RWPE2 (cell line): ENCODE measurements at regions not wholly inside any gene's neighbourhood (a gene's known extent, or its start where the extent isn't known, plus 50 kb on each side); places are given as distances from the start of the nearest gene placed in this dataset.

Experiments
- ATAC-seq: fragments of 200-7000 bp; cut with Tn5 transposase; 3 replicates; pipeline ENCODE4 v1.9.1; 2021; ENCODE audit warnings: low read depth
- DNase-seq: peaks from one replicate; pipeline ENCODE4 v3.0.0-alpha.2; 2020; ENCODE audit warnings: low spot score
- H3K27ac ChIP-seq: fragments of 450-650 bp; 2 replicates; pipeline ENCODE4 v1.5.1; 2017; ENCODE audit warnings: mild to moderate bottlenecking; ENCODE audit not compliant: poor library complexity, severe bottlenecking
- H3K27me3 ChIP-seq: fragments of 250-450 bp; sonication (Bioruptor Pico); 2 replicates; pipeline ENCODE4 v1.5.1; 2021; ENCODE audit warnings: mild to moderate bottlenecking, moderate library complexity; ENCODE audit not compliant: insufficient read depth, poor library complexity, severe bottlenecking
- H3K36me3 ChIP-seq: fragments of 250-450 bp; sonication (Bioruptor Pico); 2 replicates; pipeline ENCODE4 v1.5.1; 2020; ENCODE audit warnings: low read depth, mild to moderate bottlenecking, moderate library complexity
- H3K4me1 ChIP-seq: fragments of 250-450 bp; sonication (Bioruptor Pico); 2 replicates; pipeline ENCODE4 v1.5.1; 2021; ENCODE audit warnings: mild to moderate bottlenecking, moderate library complexity; ENCODE audit not compliant: insufficient read depth, poor library complexity, severe bottlenecking
- H3K4me3 ChIP-seq: fragments of 250-450 bp; sonication (Bioruptor Pico); 2 replicates; pipeline ENCODE4 v1.5.1; 2021; ENCODE audit warnings: mild to moderate bottlenecking, moderate library complexity; ENCODE audit not compliant: severe bottlenecking
- H3K9me3 ChIP-seq: fragments of 250-450 bp; sonication (Bioruptor Pico); 2 replicates; pipeline ENCODE4 v1.5.1; 2021; ENCODE audit warnings: mild to moderate bottlenecking, moderate library complexity; ENCODE audit not compliant: severe bottlenecking
- TF ChIP-seq, protein P1 (sequence below): fragments of 450-650 bp; IDR thresholded peaks from one replicate; pipeline ENCODE4 v1.5.1; 2017; ENCODE audit warnings: mild to moderate bottlenecking, moderate library complexity; ENCODE audit not compliant: poor library complexity, severe bottlenecking

DNA sequence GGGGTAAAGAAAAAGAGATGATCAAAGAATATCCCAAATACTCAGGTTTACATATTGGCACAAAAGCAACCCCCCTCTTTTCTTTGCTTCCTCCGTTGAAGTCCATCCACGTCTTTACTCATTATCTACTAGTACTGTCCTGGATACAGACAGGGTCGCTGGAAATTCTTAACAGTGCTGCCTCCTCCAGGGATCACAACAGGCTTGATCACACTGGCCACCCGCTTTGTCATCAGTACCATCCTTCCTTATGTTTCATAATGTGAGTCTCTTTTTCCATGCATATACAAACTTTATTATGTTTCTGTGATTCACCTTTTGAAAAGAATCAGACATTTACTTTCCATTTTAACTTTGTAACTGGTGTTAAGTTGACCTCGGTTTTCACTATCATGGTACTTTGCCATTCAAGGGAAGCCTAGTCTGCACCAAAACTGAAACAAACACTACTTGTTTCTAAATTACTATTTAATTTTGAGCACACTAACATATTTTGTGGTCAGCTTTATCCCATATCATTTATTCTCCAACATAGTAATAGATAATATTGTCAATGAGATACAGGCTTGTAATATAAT lies 387.5 kb upstream of the PPP1R2C start:
- Histone ChIP-seq H3K9me3 (no peaks in the 10 kb centered on the region), H3K36me3 (no peaks in the 10 kb centered on the region), H3K4me1 (no peaks in the 10 kb centered on the region), H3K27me3 (no peaks in the 10 kb centered on the region), H3K27ac (no peak overlapping the region), H3K4me3 (no peak overlapping the region)
- DNase-seq = no peak
- TF ChIP-seq, protein P1, sequence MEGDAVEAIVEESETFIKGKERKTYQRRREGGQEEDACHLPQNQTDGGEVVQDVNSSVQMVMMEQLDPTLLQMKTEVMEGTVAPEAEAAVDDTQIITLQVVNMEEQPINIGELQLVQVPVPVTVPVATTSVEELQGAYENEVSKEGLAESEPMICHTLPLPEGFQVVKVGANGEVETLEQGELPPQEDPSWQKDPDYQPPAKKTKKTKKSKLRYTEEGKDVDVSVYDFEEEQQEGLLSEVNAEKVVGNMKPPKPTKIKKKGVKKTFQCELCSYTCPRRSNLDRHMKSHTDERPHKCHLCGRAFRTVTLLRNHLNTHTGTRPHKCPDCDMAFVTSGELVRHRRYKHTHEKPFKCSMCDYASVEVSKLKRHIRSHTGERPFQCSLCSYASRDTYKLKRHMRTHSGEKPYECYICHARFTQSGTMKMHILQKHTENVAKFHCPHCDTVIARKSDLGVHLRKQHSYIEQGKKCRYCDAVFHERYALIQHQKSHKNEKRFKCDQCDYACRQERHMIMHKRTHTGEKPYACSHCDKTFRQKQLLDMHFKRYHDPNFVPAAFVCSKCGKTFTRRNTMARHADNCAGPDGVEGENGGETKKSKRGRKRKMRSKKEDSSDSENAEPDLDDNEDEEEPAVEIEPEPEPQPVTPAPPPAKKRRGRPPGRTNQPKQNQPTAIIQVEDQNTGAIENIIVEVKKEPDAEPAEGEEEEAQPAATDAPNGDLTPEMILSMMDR = no peak
- ATAC-seq = no peak

DNA sequence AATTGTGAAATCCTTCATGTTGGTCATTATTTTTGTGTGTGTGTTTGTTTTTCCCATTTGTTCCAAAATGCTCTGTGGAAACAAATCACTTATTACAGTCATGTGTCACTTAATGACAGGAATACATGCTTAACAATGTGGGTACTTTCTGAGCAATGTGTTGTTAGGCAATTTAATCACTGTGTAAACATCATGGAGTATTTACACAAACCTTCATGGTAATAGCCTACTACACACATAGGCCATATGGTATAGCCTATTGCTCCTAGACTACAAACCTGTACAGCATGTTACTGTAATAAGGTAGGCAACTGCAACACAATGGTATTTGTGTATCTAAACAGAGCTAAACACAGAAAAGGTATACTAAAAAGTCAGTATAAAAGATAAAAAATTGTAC lies 388.9 kb upstream of the PPP1R2C start:
- Histone ChIP-seq H3K9me3 (no peaks in the 10 kb centered on the region), H3K36me3 (no peaks in the 10 kb centered on the region), H3K4me1 (no peaks in the 10 kb centered on the region), H3K27ac (no peak overlapping the region), H3K27me3 (no peaks in the 10 kb centered on the region), H3K4me3 (no peak overlapping the region)
- TF ChIP-seq, protein P1 = no peak
- no peak for ATAC-seq
- DNase-seq = no peak

DNA sequence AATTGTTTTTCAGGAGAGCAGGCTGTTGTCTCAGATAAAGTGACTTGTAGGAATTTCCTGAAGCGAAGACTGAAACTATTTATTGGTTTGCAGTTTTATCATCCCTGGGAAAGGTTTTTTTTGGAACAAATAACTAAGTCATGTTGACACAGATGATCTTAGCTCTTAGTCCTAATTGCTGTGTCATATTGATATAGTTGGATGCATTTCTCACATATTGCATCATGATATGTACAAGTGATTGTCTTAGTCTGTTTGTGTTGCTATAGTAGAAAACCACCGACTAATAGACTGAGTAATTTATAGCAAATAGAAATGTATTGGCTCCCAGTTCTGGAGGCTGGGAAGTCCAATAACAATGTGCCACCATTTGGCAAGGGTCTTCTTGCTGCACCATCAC lies 397.5 kb upstream of the PPP1R2C start:
- DNase-seq (no peak), ATAC-seq (no peak)
- no peak overlapping the region for H3K4me3 ChIP-seq
- H3K27ac ChIP-seq = no peak overlapping the region
- TF ChIP-seq, protein P1 = no peak
- no peaks in the 10 kb centered on the region for H3K36me3 ChIP-seq
- no peaks in the 10 kb centered on the region for H3K27me3 ChIP-seq
- no peaks in the 10 kb centered on the region for H3K4me1 ChIP-seq
- no peaks in the 10 kb centered on the region for H3K9me3 ChIP-seq

DNA sequence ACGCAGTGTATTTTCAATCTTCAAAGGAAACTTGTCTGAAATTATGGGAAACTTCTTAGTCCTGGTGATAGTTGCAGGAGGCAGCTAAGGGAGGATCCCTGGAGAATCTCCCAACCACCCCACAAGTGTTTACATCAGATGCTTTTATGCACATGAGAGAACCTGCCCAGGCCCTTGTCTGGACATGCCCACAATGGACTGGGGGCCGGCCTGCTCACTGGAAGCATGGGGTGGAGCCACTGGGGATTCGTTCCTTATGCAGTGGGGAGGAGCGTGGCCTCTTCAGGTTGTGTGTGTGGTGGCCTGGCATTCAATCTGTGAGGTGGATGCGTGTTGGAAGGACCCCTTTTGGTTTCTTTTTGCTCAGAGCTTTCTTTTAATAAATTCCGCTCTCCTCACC lies 398.7 kb upstream of the PPP1R2C start:
- ATAC-seq = no peak
- H3K9me3 ChIP-seq = no peaks in the 10 kb centered on the region
- no peak overlapping the region for H3K4me3 ChIP-seq
- no peaks in the 10 kb centered on the region for H3K4me1 ChIP-seq
- no peak for DNase-seq
- no peaks in the 10 kb centered on the region for H3K27me3 ChIP-seq
- TF ChIP-seq, protein P1 = no peak
- no peaks in the 10 kb centered on the region for H3K36me3 ChIP-seq
- no peak overlapping the region for H3K27ac ChIP-seq

DNA sequence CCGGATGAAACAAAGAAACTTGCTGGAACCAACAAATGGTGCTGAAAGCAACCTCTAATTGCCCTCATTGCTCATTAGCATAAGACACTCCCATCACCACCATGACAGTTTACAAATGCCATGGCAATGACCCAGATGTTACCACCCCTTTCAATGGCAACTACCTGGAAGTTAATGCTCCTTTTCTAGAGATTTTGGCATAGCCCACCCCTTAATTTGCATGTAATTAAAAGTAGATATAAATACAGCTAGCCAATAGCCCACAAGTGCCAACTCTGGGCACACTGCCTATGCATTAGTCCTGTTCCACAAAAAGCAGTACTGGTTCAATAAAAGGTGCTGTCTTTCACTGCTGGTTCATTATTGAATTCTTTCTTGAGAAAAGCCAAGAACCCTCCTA lies 410.3 kb upstream of the PPP1R2C start:
- TF ChIP-seq, protein P1 = no peak
- no peak for ATAC-seq
- Histone ChIP-seq H3K36me3 (no peaks in the 10 kb centered on the region), H3K4me1 (no peaks in the 10 kb centered on the region), H3K27ac (no peak overlapping the region), H3K27me3 (no peaks in the 10 kb centered on the region), H3K9me3 (no peaks in the 10 kb centered on the region), H3K4me3 (no peak overlapping the region)
- DNase-seq = no peak
